OCI-LY7 (cell line): ENCODE measurements at regions not wholly inside any gene's neighbourhood (a gene's known extent, or its start where the extent isn't known, plus 50 kb on each side); places are given as distances from the start of the nearest gene placed in this dataset.

Source experiments
- EZH2phosphoT487 ChIP-seq: fragments of 200-600 bp; sonication (generic); IDR thresholded peaks from 2 replicates; pipeline ENCODE4 v1.6.1; 2018; ENCODE audit warnings: low read depth, borderline replicate concordance, mild to moderate bottlenecking, mixed run types, antibody characterized with exemption, low read length, moderate library complexity, mixed read lengths
- TF ChIP-seq, protein P1 (sequence below): fragments of 200-600 bp; sonication (generic); conservative IDR thresholded peaks from 2 replicates; pipeline ENCODE4 v1.5.1; 2014; ENCODE audit warnings: mild to moderate bottlenecking, antibody characterized with exemption, low read length, moderate library complexity, mixed read lengths

DNA sequence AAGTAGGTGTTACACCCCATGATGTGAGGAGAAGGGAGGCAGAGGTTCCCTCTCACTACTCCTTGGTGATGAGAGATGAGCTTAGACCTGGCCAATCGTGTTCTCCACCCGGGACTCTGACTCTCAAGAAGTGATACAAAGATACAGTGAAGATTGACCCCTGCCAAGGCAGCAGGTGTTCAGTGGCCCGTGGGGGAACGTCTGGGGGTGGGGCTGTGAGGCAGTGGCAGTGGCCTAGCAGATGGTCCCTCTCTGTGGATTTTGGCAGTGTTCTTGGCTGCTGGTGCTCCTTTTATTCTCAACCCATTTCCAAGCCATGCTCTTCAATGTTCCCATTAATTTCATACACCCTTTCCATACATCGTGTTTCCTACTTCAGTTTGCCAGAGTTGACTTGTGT is 120.4 kb upstream of the NEDD4L start:
- TF ChIP-seq, protein P1, sequence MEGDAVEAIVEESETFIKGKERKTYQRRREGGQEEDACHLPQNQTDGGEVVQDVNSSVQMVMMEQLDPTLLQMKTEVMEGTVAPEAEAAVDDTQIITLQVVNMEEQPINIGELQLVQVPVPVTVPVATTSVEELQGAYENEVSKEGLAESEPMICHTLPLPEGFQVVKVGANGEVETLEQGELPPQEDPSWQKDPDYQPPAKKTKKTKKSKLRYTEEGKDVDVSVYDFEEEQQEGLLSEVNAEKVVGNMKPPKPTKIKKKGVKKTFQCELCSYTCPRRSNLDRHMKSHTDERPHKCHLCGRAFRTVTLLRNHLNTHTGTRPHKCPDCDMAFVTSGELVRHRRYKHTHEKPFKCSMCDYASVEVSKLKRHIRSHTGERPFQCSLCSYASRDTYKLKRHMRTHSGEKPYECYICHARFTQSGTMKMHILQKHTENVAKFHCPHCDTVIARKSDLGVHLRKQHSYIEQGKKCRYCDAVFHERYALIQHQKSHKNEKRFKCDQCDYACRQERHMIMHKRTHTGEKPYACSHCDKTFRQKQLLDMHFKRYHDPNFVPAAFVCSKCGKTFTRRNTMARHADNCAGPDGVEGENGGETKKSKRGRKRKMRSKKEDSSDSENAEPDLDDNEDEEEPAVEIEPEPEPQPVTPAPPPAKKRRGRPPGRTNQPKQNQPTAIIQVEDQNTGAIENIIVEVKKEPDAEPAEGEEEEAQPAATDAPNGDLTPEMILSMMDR, result no peak
- TF ChIP-seq EZH2phosphoT487, result no peak
